DMS 273 (cell line): ENCODE measurements at regions not wholly inside any gene's neighbourhood (a gene's known extent, or its start where the extent isn't known, plus 50 kb on each side); places are given as distances from the start of the nearest gene placed in this dataset.
"Not testable (repeated sequence)": the region's sequence is repeated elsewhere in the genome, so short reads cannot be mapped to it uniquely, and the experiment has no call there.

Experiments
- DNase-seq: peaks from one replicate; lab custom pipeline; 2025; ENCODE audit not compliant: unreplicated experiment; lab: John Stamatoyannopoulos, UW

- not testable (repeated sequence) for DNase-seq
These were observed 385.6 kb downstream of the SPATA31A6 start for GRCh38 chr9:42568942-42569556.

- DNase-seq, result not testable (repeated sequence)
These were observed 394.4 kb downstream of the SPATA31A6 start for GRCh38 chr9:42577851-42578250.
